ENCODE measurements at regions not wholly inside any gene's neighbourhood (a gene's known extent, or its start where the extent isn't known, plus 50 kb on each side); places are given as distances from the start of the nearest gene placed in this dataset.

GRCh38 chr21:28602546-28602945, 390.1 kb downstream of the LTN1 start:
- H3K27me3 ChIP-seq (replicated peaks; ENCODE audit: insufficient read depth) = no peaks in the 10 kb centered on the region
- H3K9me3 ChIP-seq = peaks cover 7% of the 10 kb centered on the region
- no peak overlapping the region for H3K4me3 ChIP-seq
- no peaks in the 10 kb centered on the region for H3K36me3 ChIP-seq
- no peak for TF ChIP-seq CTCF (IDR thresholded peaks at IDR 0.05)
- no peak overlapping the region for H3K27ac ChIP-seq
- no peaks in the 10 kb centered on the region for H3K4me1 ChIP-seq (ENCODE audit: control insufficient read depth in 1 of 2, low read depth in 2 of 2)
- ATAC-seq (ENCODE audit: insufficient number of reproducible peaks, low FRiP score, low read depth) = no peak
- no peak for DNase-seq (ENCODE audit: low spot score)

- H3K9me3 ChIP-seq = peaks cover 7% of the 10 kb centered on the region
- ATAC-seq (ENCODE audit: insufficient number of reproducible peaks, low FRiP score, low read depth) = no peak
- TF ChIP-seq CTCF (IDR thresholded peaks at IDR 0.05) = no peak
- H3K4me3 ChIP-seq = no peak overlapping the region
- no peaks in the 10 kb centered on the region for H3K4me1 ChIP-seq (ENCODE audit: control insufficient read depth in 1 of 2, low read depth in 2 of 2)
- no peaks in the 10 kb centered on the region for H3K27me3 ChIP-seq (replicated peaks; ENCODE audit: insufficient read depth)
- H3K27ac ChIP-seq = no peak overlapping the region
- DNase-seq (ENCODE audit: low spot score) = no peak
- no peaks in the 10 kb centered on the region for H3K36me3 ChIP-seq
Observed at GRCh38 chr21:28598214-28598613, 394.5 kb downstream of the LTN1 start.

- no peaks in the 10 kb centered on the region for H3K36me3 ChIP-seq
- ATAC-seq (ENCODE audit: insufficient number of reproducible peaks, low FRiP score, low read depth) = no peak
- H3K27ac ChIP-seq = no peak overlapping the region
- no peak for DNase-seq (ENCODE audit: low spot score)
- TF ChIP-seq CTCF (IDR thresholded peaks at IDR 0.05) = no peak
- H3K4me3 ChIP-seq = no peak overlapping the region
- H3K4me1 ChIP-seq (ENCODE audit: control insufficient read depth in 1 of 2, low read depth in 2 of 2) = no peaks in the 10 kb centered on the region
- H3K9me3 ChIP-seq = no peaks in the 10 kb centered on the region
- H3K27me3 ChIP-seq (replicated peaks; ENCODE audit: insufficient read depth) = no peaks in the 10 kb centered on the region
Observed at GRCh38 chr21:28592205-28592865, 400.3 kb downstream of the LTN1 start.

GRCh38 chr21:28590676-28591075, 402.0 kb downstream of the LTN1 start:
- no peaks in the 10 kb centered on the region for H3K36me3 ChIP-seq
- TF ChIP-seq CTCF (IDR thresholded peaks at IDR 0.05) = no peak
- no peak for DNase-seq (ENCODE audit: low spot score)
- H3K9me3 ChIP-seq = no peaks in the 10 kb centered on the region
- H3K4me3 ChIP-seq = no peak overlapping the region
- no peak for ATAC-seq (ENCODE audit: insufficient number of reproducible peaks, low FRiP score, low read depth)
- H3K27me3 ChIP-seq (replicated peaks; ENCODE audit: insufficient read depth) = no peaks in the 10 kb centered on the region
- H3K4me1 ChIP-seq (ENCODE audit: control insufficient read depth in 1 of 2, low read depth in 2 of 2) = no peaks in the 10 kb centered on the region
- no peak overlapping the region for H3K27ac ChIP-seq

- H3K36me3 ChIP-seq = no peaks in the 10 kb centered on the region
- no peak for ATAC-seq (ENCODE audit: insufficient number of reproducible peaks, low FRiP score, low read depth)
- no peak for DNase-seq (ENCODE audit: low spot score)
- H3K4me3 ChIP-seq = no peak overlapping the region
- no peak overlapping the region for H3K27ac ChIP-seq
- H3K9me3 ChIP-seq = no peaks in the 10 kb centered on the region
- no peak for TF ChIP-seq CTCF (IDR thresholded peaks at IDR 0.05)
- no peaks in the 10 kb centered on the region for H3K4me1 ChIP-seq (ENCODE audit: control insufficient read depth in 1 of 2, low read depth in 2 of 2)
- H3K27me3 ChIP-seq (replicated peaks; ENCODE audit: insufficient read depth) = no peaks in the 10 kb centered on the region
Observed at GRCh38 chr21:28590026-28590425, 402.7 kb downstream of the LTN1 start.

All from thoracic aorta (tissue), 2 donors.